Liver (tissue), 8 donors: ENCODE measurements at regions not wholly inside any gene's neighbourhood (a gene's known extent, or its start where the extent isn't known, plus 50 kb on each side); places are given as distances from the start of the nearest gene placed in this dataset.

Experiments used
- DNase-seq: peaks from one replicate; pipeline ENCODE4 v3.0.0-alpha.2; 2017; ENCODE audit warnings: low spot score
- H3K27ac ChIP-seq, 2 donors: one replicate each; pipeline ENCODE4 v1.7.0; 2013; ENCODE audit warnings: inconsistent platforms in 2 of 2, low read length in 2 of 2, control low read depth in 1 of 2, low read depth in 1 of 2, mild to moderate bottlenecking in 1 of 2
- H3K27me3 ChIP-seq, 4 donors: one replicate each; pipeline versions ENCODE4 v1.6.1 to v1.7.0; 2013; ENCODE audit warnings: low read length in 3 of 4, inconsistent platforms in 1 of 4, mild to moderate bottlenecking in 1 of 4, moderate library complexity in 1 of 4; ENCODE audit not compliant: control insufficient read depth in 4 of 4, insufficient read depth in 4 of 4
- H3K36me3 ChIP-seq, 4 donors: one replicate each; pipeline versions ENCODE4 v1.6.1 to v1.7.0; 2013; ENCODE audit warnings: low read length in 3 of 4, mild to moderate bottlenecking in 3 of 4, low read depth in 1 of 4, moderate library complexity in 1 of 4; ENCODE audit not compliant: control insufficient read depth in 4 of 4, insufficient read depth in 3 of 4
- H3K4me1 ChIP-seq, 4 donors: one replicate each; pipeline versions ENCODE4 v1.6.1 to v1.7.0; 2013; ENCODE audit warnings: low read length in 3 of 4, mild to moderate bottlenecking in 3 of 4, moderate library complexity in 1 of 4; ENCODE audit not compliant: control insufficient read depth in 4 of 4, insufficient read depth in 4 of 4
- H3K4me3 ChIP-seq, 3 donors: one replicate each; pipeline versions ENCODE4 v1.6.1 to v1.7.0; 2013; ENCODE audit warnings: low read length in 3 of 3, control low read depth in 1 of 3, low read depth in 1 of 3, mild to moderate bottlenecking in 1 of 3
- H3K9ac ChIP-seq, 2 donors: one replicate each; pipeline ENCODE4 v1.7.0; 2013; ENCODE audit warnings: low read length in 2 of 2, mild to moderate bottlenecking in 2 of 2, moderate library complexity in 2 of 2, control low read depth in 1 of 2, low read depth in 1 of 2
- H3K9me3 ChIP-seq, 4 donors: one replicate each; pipeline versions ENCODE4 v1.6.1 to v1.7.0; 2013; ENCODE audit warnings: low read length in 3 of 4; ENCODE audit not compliant: control insufficient read depth in 4 of 4
- EGR1 ChIP-seq, 2 donors: IDR thresholded peaks; 2 replicates each; pipeline ENCODE4 v1.6.1; 2016 to 2018; ENCODE audit warnings: antibody characterized with exemption in 2 of 2, low read depth in 2 of 2
- FOXA2 ChIP-seq: IDR thresholded peaks from 2 replicates; pipeline ENCODE4 v1.6.1; 2016; ENCODE audit warnings: antibody characterized with exemption
- GABPA ChIP-seq, 2 donors: IDR thresholded peaks in 1 of 2; conservative IDR thresholded peaks in 1 of 2; 2 replicates each; pipeline ENCODE4 v1.6.1; 2016; ENCODE audit warnings: antibody characterized with exemption in 2 of 2, mild to moderate bottlenecking in 1 of 2, moderate library complexity in 1 of 2
- HNF4A ChIP-seq, 2 donors: conservative IDR thresholded peaks; 2 replicates each; pipeline ENCODE4 v1.6.1; 2016; ENCODE audit warnings: antibody characterized with exemption in 2 of 2, mild to moderate bottlenecking in 2 of 2
- HNF4G ChIP-seq: IDR thresholded peaks from 2 replicates; pipeline ENCODE4 v1.6.1; 2016; ENCODE audit warnings: antibody characterized with exemption
- NR2F2 ChIP-seq: IDR thresholded peaks from 2 replicates; pipeline ENCODE4 v1.6.1; 2016; ENCODE audit warnings: antibody characterized with exemption
- RAD21 ChIP-seq, 2 donors: IDR thresholded peaks; 2 replicates each; pipeline ENCODE4 v1.6.1; 2016; ENCODE audit warnings: antibody characterized with exemption in 2 of 2, mild to moderate bottlenecking in 2 of 2
- RXRA ChIP-seq, 2 donors: IDR thresholded peaks; 2 replicates each; pipeline ENCODE4 v1.6.1; 2017 to 2018; ENCODE audit warnings: antibody characterized with exemption in 2 of 2, mild to moderate bottlenecking in 1 of 2
- SP1 ChIP-seq: IDR thresholded peaks from 2 replicates; pipeline ENCODE4 v1.6.1; 2018; ENCODE audit warnings: antibody characterized with exemption, mild to moderate bottlenecking
- TAF1 ChIP-seq: conservative IDR thresholded peaks from 2 replicates; pipeline ENCODE4 v1.6.1; 2016; ENCODE audit warnings: antibody characterized with exemption, mild to moderate bottlenecking
- WGBS: extraction: QIAGEN DNeasy Blood & Tissue Kit; methylation state at CpG from one replicate; pipeline ENCODE4 v1.1.7; 2013; 5-methylcytosine and 5-hydroxymethylcytosine counted together
- TF ChIP-seq, protein P1 (sequence below): IDR thresholded peaks from 2 replicates; pipeline ENCODE4 v1.6.1; 2016; ENCODE audit warnings: antibody characterized with exemption
- TF ChIP-seq, protein P2 (sequence below): IDR thresholded peaks from 2 replicates; pipeline ENCODE4 v1.6.1; 2016; ENCODE audit warnings: antibody characterized with exemption
- TF ChIP-seq, protein P3 (sequence below): IDR thresholded peaks from 2 replicates; pipeline ENCODE4 v1.6.1; 2016; ENCODE audit warnings: antibody characterized with exemption, mild to moderate bottlenecking
- TF ChIP-seq, protein P4 (sequence below): IDR thresholded peaks from 2 replicates; pipeline ENCODE4 v1.6.1; 2016; ENCODE audit warnings: antibody characterized with exemption
- TF ChIP-seq, protein P5 (sequence below): fragments of 150-350 bp; IDR thresholded peaks from 2 replicates; pipeline ENCODE4 v1.5.1; 2017; ENCODE audit warnings: improper control_type of control experiment, low read depth, low read length; ENCODE audit not compliant: missing input control
- donor health status: healthy.
- donor health status: healthy.
- donor health status: healthy.
- donor health status: healthy.
- donor health status: healthy.

DNA sequence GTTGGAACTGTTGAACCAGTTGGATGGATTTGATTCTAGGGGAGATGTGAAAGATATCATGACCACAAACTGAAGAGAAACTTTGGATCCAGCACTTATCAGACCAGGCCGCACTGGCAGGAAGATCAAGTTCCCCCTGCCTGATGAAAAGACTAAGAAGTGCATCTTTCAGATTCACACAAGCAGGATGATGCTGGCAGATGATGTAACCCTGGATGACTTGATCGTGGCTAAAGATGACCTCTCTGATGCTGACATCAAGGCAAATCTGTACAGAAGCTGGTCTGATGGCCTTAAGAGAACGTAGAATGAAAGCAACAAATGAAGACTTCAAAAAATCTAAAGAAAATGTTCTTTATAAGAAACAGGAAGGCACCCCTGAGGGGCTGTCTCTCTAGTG lies 72.8 kb upstream of the CDYL start:
- H3K9ac ChIP-seq, result no peak overlapping the region
- no peaks in the 10 kb centered on the region for H3K27me3 ChIP-seq
- no peak overlapping the region for H3K27ac ChIP-seq
- H3K4me1 ChIP-seq, result no peaks in the 10 kb centered on the region
- no peak for DNase-seq
- H3K9me3 ChIP-seq, result no peaks in the 10 kb centered on the region
- no peak overlapping the region for H3K4me3 ChIP-seq
- 72% methylated on average over 3 of the region's 3 CpGs for whole genome bisulfite sequencing
- no peak for TF ChIP-seq HNF4A (conservative IDR thresholded peaks at IDR 0.05)
- TF ChIP-seq, protein P1, sequence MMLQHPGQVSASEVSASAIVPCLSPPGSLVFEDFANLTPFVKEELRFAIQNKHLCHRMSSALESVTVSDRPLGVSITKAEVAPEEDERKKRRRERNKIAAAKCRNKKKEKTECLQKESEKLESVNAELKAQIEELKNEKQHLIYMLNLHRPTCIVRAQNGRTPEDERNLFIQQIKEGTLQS, result no peak
- TF ChIP-seq RXRA (IDR thresholded peaks at IDR 0.05), result no peak
- TF ChIP-seq, protein P2, sequence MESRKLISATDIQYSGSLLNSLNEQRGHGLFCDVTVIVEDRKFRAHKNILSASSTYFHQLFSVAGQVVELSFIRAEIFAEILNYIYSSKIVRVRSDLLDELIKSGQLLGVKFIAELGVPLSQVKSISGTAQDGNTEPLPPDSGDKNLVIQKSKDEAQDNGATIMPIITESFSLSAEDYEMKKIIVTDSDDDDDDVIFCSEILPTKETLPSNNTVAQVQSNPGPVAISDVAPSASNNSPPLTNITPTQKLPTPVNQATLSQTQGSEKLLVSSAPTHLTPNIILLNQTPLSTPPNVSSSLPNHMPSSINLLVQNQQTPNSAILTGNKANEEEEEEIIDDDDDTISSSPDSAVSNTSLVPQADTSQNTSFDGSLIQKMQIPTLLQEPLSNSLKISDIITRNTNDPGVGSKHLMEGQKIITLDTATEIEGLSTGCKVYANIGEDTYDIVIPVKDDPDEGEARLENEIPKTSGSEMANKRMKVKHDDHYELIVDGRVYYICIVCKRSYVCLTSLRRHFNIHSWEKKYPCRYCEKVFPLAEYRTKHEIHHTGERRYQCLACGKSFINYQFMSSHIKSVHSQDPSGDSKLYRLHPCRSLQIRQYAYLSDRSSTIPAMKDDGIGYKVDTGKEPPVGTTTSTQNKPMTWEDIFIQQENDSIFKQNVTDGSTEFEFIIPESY, result no peak
- TF ChIP-seq GABPA (IDR thresholded peaks at IDR 0.05 in 1 of 2, conservative IDR thresholded peaks at IDR 0.05 in 1 of 2), result no peak
- no peak for TF ChIP-seq HNF4G
- TF ChIP-seq FOXA2, result no peak
- no peak for TF ChIP-seq TAF1
- TF ChIP-seq, protein P3, sequence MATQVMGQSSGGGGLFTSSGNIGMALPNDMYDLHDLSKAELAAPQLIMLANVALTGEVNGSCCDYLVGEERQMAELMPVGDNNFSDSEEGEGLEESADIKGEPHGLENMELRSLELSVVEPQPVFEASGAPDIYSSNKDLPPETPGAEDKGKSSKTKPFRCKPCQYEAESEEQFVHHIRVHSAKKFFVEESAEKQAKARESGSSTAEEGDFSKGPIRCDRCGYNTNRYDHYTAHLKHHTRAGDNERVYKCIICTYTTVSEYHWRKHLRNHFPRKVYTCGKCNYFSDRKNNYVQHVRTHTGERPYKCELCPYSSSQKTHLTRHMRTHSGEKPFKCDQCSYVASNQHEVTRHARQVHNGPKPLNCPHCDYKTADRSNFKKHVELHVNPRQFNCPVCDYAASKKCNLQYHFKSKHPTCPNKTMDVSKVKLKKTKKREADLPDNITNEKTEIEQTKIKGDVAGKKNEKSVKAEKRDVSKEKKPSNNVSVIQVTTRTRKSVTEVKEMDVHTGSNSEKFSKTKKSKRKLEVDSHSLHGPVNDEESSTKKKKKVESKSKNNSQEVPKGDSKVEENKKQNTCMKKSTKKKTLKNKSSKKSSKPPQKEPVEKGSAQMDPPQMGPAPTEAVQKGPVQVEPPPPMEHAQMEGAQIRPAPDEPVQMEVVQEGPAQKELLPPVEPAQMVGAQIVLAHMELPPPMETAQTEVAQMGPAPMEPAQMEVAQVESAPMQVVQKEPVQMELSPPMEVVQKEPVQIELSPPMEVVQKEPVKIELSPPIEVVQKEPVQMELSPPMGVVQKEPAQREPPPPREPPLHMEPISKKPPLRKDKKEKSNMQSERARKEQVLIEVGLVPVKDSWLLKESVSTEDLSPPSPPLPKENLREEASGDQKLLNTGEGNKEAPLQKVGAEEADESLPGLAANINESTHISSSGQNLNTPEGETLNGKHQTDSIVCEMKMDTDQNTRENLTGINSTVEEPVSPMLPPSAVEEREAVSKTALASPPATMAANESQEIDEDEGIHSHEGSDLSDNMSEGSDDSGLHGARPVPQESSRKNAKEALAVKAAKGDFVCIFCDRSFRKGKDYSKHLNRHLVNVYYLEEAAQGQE, result no peak
- TF ChIP-seq SP1, result no peak
- no peak for TF ChIP-seq EGR1 (IDR thresholded peaks at IDR 0.05; ENCODE audit: low read depth in 2 of 2)
- TF ChIP-seq RAD21 (IDR thresholded peaks at IDR 0.05), result no peak
- TF ChIP-seq, protein P4, sequence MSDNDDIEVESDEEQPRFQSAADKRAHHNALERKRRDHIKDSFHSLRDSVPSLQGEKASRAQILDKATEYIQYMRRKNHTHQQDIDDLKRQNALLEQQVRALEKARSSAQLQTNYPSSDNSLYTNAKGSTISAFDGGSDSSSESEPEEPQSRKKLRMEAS, result no peak
- TF ChIP-seq, protein P5, sequence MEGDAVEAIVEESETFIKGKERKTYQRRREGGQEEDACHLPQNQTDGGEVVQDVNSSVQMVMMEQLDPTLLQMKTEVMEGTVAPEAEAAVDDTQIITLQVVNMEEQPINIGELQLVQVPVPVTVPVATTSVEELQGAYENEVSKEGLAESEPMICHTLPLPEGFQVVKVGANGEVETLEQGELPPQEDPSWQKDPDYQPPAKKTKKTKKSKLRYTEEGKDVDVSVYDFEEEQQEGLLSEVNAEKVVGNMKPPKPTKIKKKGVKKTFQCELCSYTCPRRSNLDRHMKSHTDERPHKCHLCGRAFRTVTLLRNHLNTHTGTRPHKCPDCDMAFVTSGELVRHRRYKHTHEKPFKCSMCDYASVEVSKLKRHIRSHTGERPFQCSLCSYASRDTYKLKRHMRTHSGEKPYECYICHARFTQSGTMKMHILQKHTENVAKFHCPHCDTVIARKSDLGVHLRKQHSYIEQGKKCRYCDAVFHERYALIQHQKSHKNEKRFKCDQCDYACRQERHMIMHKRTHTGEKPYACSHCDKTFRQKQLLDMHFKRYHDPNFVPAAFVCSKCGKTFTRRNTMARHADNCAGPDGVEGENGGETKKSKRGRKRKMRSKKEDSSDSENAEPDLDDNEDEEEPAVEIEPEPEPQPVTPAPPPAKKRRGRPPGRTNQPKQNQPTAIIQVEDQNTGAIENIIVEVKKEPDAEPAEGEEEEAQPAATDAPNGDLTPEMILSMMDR, result no peak
- no peak for TF ChIP-seq NR2F2
- H3K36me3 ChIP-seq, result no peaks in the 10 kb centered on the region
